HG02970 (cell line): ENCODE measurements at regions not wholly inside any gene's neighbourhood (a gene's known extent, or its start where the extent isn't known, plus 50 kb on each side); places are given as distances from the start of the nearest gene placed in this dataset.
"Not testable (repeated sequence)": the region's sequence is repeated elsewhere in the genome, so short reads cannot be mapped to it uniquely, and the experiment has no call there.

Source experiments
- ATAC-seq: cut with Tn5 transposase; IDR thresholded peaks from one replicate; pipeline ENCODE4 v1.9.1; 2021; ENCODE audit warnings: mild to moderate bottlenecking, moderate library complexity, moderate number of reproducible peaks; ENCODE audit not compliant: unreplicated experiment, low FRiP score

DNA sequence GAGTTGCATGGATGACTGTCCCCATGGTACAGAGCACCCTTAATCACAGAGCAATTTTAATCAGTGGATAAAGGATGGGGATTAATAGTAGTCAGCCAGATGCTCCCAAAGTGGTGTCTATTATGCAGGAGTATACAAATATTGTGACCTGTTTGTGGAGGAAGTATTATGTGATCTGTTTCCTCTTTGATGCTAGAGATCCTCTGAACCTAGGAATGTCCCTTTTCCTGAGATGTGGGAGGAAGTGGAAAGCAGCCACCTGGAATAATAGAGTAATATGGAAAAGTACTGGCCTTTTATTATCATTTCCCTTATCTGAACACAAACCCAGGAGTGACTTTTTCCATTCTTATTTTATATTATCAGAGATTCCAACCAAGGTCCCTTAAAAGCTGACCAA is 94.2 kb upstream of the EFEMP1 start:
- ATAC-seq = no peak

DNA sequence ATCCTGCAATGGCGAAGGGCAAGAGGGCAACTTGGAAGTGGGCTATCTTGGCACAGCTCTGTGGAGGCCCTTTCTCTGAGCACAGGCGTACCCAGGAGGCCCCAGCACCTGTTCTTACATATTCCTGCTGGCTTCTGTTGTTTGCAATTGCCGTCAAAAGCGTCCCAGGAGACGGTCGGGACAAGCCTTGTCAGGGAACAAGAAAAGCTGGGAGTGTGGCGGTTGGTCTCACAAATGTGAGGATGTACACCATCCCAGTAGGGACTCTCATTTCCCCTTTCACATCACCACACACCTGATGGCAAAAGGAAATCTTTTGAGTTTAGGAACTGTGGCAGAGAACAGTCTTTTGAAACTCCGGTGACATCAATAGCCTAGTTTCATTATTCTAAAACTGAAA is 94.7 kb upstream of the EFEMP1 start:
- no peak for ATAC-seq

DNA sequence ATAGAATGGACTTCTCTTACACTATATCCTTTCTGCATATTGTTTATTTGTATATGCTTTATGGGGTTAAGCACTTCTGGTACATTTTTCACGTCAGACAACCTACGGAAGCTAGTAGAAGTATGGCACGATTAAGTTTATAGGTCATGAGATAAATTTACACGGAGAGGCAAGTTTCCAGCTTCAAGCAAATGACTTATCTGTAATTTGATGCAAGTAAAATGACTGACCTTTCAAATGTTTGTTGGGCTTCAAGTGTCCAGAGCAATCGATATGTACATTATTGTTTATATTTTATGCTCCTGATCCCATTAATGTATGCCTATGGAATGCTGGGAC is 97.5 kb upstream of the EFEMP1 start:
- no peak for ATAC-seq

DNA sequence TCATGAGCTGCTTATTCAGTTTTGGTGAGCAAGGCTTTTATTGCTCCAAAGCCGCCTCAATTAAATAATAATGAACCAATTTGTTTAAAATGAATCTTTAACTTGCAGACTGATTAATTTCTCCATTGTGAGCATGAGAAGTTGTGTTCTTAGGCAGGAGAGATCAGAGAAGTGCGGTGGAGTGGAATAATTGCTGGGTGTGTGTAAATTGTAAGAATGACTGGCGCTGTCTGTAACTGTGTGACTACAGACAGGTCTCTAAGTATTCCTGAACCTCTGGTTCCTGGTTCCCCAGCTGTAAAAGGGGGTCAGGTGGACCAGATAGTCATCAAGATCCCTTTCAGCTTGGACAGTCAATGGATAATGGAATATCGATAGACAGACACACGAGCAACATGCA is 98.0 kb upstream of the EFEMP1 start:
- ATAC-seq = no peak

DNA sequence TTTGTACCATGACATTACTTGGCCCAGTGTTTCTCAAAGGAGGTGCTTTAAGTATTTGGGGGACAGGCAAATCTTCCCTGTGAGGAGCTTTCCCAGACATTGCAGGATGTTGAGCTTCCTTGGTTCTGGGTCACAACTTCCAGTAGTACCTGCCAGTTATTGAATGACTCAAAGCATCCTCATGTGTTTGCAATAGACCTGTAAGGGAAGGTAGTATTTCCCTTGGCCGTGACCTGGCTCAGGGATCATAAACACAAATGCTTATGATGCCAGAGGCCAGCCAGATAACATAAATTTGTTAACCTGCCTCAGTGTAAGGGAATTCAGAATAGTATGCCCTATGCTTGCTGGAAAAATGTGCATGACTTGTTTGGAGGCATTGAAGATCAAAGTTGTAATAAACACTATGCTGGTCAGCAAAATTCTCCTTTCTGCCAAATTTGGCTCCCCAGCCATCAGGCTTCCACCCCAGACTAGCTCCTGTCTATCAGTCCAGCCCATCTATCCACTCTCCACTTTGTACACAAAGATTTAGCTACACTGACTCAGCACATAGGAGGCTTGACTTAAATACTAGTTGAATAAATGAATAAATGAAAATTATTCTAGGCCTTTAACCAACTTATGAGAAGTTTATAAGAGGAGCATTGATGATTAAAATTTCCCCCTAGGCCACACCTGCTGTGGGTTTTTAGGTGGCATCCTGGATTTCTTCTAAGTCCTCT is 102.0 kb upstream of the EFEMP1 start:
- ATAC-seq = no peak

DNA sequence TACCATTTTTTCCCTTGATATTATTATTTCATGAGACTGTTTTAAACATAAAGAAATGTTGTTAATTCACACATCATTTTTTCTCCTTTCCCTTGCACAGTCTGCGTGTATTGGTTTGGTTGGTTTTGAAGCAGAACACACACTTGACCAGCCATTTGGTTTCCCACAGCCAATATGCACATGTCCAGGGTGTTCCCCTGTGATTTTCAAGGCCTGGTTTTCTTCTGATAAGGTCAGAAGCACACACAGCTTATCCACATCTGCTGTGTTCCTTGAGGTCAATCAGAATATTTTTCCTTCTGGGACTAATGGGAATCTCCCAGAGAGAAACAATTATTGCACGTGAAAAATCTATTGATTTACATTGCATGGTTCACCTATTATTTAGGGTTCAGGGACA is 103.2 kb upstream of the EFEMP1 start:
- no peak for ATAC-seq

DNA sequence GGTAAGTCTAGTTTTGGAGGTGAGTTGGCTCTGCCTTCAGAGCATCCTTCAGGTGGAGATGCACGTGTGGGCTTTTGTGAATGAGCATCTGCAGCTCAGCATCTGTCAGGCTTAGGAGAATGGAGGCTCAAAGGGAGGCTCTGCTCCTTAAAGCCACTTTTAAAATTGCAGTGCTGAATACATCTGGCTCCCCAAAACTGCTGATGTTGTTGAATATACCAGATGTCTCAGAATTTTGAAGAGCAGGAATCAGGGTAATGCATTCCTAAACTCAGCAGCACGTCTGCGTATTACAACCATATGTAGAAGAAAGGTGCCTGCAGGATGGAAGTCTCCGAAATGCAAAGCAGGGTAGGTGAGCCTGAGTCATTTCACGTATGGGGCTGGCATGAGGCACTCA is 106.5 kb upstream of the EFEMP1 start:
- ATAC-seq = no peak

DNA sequence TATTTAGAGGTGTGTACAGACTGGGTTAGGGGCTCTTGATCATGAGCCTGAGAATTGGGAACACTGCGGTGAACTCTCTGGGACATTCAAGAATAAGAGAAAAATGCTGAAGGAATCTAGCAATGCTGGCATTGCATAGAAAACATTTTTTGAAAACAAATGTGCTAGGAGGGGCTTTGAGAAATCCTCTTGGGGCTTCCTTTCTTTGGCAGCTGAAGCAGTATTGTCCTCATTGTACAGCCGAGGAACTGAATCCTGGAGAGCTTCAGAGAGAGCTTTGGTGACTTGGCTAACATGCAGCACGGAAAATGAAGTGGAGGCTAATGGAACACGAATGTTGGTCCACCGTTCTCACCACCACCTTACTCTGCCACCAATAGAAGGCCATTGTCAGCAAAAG is 107.3 kb upstream of the EFEMP1 start:
- ATAC-seq = no peak

DNA sequence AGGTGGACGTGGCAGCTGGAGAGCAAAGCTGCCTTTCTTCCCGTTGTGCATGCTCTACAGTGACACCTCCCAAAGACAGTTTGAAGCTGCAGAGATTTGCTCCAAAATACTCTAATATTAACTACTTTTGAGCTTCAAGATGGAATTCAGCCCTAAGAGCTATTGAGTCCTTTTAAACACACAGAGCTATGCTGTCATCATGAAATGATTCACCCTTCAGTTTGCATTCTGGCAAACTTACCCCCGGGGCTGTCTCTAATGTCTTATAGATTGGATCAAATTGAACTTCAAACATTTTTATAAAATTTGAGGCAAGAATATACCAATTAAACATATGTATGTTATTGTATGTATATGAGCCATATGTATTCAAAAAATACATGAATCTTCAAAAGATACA is 110.7 kb upstream of the EFEMP1 start:
- ATAC-seq = no peak

DNA sequence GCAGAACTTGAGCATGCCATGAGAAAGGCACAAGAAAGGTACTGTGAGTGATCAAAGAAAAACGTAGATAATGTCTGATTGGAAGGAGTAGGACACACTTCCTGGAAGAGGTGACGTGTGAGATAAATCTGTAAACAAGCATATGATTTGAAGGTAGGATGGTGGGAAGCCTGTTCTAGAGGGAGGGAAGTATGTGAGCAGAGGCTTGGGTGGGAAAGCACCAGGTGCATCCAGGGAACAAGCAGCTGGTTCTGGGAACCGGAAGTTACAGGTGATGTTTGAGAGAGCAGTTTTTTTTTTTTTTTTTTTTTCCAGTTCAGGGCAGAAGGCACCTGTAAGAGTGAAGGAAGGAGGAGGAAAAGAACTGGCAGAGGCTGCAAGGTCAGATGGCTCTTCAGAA is 116.6 kb upstream of the EFEMP1 start:
- no peak for ATAC-seq

DNA sequence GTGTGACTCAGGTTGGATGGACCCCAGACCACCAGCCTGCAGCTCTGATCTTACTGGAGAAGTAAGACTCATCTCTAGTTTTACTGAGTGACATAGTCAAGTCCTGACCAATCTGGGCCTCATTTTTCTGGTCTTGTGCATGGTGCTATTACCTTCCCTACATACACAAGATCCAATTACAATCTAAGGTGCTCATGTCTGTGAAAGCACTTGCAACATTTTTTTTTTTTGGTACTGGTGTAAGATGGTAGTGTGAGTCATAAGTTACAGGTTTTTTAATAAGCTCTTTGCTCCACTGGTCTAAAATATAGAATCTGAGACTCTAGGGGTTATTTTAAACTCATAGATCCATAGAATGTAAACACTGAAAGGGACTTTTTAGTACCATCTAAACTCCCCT is 117.3 kb upstream of the EFEMP1 start:
- no peak for ATAC-seq

DNA sequence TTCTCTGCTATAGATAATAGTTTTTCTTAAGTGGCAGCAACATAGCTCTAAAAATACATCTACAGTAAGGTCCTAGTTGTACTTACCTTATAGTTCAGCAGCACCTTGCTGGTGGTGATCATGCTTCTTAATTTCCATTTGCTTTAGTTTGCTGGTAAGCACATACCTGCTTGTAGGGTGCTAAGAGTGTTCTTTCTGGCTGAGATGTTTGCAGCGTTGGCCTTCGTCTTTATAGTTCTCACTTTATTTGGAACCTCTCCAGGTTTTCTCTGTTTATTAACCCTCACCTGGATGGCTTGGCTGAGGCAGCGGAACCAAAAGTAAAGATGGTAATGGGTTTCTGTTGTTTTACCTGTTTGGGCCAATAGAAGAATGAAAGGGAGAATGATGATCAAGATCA is 123.6 kb upstream of the EFEMP1 start:
- no peak for ATAC-seq

DNA sequence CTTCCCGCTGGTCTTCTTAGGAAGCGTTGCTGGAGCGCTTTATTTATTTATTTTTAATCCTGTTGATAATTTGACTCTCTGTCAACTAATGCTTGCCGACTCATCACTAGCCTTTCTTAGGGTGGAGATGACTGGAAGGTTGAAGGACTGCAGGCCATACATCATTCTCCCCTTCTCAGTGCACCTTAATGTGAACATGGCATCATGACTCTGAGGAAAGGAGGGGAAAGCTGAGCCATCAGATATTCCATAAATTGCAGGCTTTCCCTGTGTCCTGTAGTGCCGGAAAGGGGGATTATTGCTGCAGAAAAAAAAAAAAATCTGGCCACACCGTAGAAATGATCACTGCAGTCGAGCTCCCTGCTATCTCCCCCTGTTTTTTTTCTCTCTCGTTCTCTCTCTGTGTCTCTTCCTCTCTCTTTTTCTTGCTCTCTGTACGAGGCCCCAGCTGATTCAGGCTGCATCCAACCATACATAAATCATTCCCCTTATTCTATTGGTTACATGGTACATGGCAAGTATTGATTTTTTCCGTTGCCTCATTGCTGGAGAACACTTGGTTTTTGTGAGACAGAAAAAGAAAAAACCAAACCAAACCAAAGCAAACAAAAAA is 125.8 kb upstream of the EFEMP1 start:
- ATAC-seq = no peak

DNA sequence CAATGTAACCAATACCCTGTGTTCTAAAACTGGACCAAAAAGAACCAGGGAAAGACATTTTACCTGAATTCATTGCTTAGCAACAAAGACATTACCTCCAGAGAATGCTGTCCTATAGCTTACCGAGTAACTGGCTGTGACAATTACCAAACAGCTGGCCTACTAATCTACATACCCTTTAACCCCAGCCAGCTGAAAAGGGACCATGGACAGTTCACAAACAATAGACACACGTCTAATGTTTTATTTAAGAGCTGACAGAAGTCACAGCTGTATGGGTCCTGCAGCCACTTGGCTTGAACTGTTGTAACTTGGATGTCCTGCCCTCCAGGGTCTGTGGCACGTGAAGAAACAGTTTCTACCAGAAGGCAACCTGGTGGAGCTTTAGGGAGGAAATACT is 130.1 kb upstream of the EFEMP1 start:
- no peak for ATAC-seq

DNA sequence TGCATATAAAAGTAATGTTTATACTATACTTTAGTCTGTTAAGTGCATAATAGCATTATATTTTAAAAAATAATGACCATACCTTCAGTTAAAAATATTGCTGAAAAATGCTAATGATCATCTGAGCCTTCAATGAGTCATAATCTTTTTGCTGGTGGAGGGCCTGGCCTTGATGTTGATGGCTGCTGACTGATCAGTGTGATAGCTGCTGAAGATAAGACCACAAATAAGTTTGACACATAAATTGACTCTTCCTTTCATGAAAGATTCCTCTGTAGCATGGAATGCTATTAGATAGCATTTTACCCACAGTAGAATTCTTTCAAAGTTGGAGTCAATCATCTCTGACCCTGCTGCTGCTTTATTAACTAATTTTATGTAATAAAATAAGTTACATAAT is 128.4 kb upstream of the CCDC85A start:
- no peak for ATAC-seq

DNA sequence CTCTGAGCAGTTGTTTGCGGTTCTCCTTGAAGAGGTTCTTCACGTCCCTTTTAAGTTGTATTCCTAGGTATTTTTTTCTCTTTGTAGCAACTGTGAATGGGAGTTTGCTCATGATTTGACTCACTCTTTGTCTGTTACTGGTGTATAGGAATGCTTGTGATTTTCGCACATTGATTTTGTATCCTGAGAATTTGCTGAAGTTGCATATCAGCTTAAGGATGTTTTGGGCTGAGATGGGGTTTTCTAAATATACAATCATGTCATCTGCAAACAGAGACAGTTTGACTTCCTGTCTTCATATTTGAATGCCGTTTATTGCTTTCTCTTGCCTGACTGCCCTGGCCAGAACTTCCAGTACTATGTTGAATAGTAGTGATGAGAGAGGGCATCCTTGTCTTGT is 122.5 kb upstream of the CCDC85A start:
- not testable (repeated sequence) for ATAC-seq

DNA sequence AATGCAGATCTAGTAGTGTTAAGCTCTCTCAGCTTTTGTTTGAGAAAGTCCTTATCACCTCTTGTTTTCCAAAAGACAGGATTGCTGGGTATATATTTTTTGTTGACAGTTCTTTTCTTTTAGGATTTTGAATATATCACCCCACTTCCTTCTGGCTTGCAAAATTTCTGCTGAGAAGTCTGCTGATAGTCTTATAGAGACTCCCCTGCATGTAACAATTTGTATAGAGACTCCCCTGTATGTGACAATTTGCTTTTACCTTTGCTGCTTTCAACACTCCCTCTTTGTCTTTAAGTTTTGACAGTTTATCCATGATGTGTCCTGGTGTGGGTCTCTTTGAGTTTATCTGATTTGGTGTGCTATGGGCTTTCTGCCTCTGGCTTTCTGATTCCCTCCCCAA is 115.0 kb upstream of the CCDC85A start:
- ATAC-seq = no peak

DNA sequence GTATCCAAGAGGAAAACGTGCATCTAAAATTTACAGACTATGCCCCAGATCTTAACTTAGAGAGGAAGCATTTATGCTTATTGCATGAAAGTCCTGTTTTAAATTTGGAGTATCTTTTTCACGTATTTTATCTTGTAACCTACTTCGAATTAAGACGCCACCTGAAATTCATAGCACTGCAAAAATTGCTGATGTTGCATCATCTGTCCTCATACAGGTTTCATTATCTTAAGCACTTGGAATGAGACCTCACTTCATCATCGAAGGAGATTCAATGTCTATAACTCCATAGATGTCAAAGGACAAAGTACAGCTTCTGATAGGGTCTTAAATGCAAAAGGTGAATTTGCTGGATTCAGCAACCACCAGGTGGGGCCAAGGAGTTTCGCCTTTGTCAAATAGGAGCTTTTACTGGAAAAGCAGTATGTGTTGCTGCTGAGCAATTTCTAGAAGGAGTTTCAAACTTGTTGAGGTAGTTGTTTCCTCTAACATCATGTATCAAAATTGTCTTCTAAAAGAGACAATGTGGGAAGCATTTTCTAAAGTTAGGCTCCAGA is 106.4 kb upstream of the CCDC85A start:
- ATAC-seq = no peak

DNA sequence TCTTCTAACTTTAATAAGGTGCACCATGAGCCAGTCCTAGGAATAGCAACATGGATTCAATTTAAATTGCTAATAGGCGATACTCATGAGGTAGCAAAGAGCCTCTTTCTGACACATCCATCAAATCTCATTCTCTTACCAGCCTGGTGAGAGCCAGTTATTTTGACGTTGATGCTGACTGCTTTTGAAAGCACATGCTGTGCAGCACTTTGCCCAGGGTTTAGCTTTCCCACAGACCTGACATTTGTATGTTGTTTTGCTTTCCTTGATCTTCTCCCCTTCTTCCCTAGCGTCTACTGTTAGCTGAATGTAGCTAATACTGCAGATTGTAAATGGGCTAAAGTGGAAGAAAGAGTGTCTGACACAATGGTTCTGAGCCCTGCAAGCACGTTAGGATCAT is 101.1 kb upstream of the CCDC85A start:
- ATAC-seq = no peak

DNA sequence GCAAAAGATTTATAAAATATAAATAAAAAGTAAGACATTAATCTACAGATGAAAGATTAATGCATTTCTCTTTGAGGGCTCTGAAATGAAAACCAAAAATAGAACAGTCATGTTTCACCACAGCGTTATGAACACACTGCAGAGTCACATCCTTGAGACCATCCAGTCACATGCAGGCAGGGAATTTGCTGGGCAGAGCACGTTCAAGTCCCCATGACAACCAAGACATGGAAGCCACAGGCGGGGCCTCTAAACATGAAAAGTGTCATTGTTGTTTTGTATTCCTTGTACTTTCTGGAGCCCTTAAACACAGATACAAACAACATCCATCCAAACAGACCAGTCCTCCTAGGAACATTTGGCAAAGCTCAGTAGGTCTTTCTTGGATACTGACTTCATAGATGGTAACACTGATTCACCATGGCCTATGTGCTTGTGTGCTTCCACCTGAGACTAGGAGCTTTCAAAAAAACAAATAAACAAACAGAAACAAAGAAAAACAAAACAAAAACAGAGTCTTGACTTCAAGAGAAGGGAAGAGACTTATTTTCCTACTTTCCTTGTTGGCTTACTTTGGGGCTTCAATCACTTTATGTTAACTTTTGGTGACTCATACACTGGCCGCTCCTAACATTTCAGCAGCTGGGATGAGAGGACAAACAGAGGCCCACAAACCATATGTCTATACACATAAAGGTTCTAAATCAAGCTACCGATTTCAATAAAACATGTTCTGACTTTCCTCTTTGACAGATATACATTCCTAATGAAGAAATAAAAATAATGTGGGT is 99.5 kb upstream of the CCDC85A start:
- no peak for ATAC-seq

DNA sequence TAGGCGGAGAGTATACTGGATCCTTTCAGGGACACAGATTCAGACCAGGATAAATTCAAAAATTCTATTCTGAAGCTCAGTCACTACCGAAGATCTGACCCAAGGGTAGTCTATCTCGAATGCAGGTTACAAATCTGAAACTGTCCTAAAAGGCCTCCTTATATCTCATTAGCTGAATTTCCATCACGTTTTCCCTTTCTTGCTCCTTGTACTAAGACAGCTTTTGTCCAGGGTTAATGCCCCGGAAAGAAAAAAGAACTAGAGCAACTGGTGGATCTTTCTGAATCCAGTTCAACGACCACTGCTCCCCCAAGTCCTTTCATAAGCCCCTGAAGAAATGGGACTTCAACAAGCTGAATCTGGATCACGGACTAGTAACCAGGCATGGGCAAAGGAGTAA is 97.5 kb upstream of the CCDC85A start:
- ATAC-seq = no peak

DNA sequence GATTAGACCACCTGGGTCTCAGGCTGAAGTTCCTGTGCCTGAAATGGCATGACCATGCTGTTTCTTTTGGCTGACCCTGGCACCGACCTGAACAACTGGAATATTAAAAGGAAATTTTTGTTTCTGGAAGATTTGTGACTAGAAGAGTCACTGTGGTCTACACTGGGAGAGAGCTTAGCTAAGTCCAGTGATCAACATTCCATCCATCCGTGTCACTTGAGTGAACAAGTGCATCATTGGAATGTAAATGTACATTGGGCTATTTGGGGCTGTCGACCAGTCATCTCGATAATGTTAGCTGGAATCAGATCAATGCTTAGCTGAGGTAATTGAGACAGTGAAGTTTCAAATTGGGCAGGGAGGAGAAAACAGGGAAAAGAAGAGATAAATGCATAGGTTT is 95.4 kb upstream of the CCDC85A start:
- no peak for ATAC-seq
